HCT116 (cell line): ENCODE measurements at regions not wholly inside any gene's neighbourhood (a gene's known extent, or its start where the extent isn't known, plus 50 kb on each side); places are given as distances from the start of the nearest gene placed in this dataset.

ENCODE experiments used
- ATAC-seq: fragments of 200-7000 bp; cut with Tn5 transposase; 2 replicates; pipeline ENCODE4 v1.9.1; 2020; ENCODE audit warnings: mild to moderate bottlenecking, moderate library complexity
- BruUV-seq: library from RNA; stranded (reverse); fragments of 400-500 nt; replicated peaks from 2 replicates; lab custom pipeline; 2021; lab: Mats Ljungman, UMichigan
- CTCF ChIA-PET: fragments of 300-600 bp; sonication (Branson Sonifier 250); formaldehyde crosslinking; loops from one replicate; lab custom pipeline; 2021; ENCODE audit warnings: antibody characterized with exemption; lab: Charles Lee
- POLR2A ChIA-PET: fragments of 300-600, 350-600 bp; sonication (Branson Sonifier 250); formaldehyde crosslinking; loops from one replicate; lab custom pipeline; 2021; ENCODE audit warnings: antibody characterized with exemption; lab: Charles Lee
- RAD21 ChIA-PET, 2 experiments: fragments of 300-600 bp; sonication (Branson Sonifier 250); formaldehyde crosslinking; loops; one replicate each; lab custom pipeline; 2023; ENCODE audit warnings: low total read pairs in 2 of 2; ENCODE audit not compliant: uncharacterized antibody in 2 of 2, unreplicated experiment in 2 of 2, low non-redundant PET in 1 of 2; lab: Charles Lee
- DNase-seq: peaks from one replicate; pipeline ENCODE4 v3.0.0-alpha.2; 2010; ENCODE audit warnings: low read depth, low spot score
- H2AFZ ChIP-seq: fragments of 200-600 bp; shearing (Covaris generic), sonication (generic); 2 replicates; pipeline ENCODE4 v1.6.1; 2017; ENCODE audit warnings: low read depth, mixed run types, mixed read lengths, antibody characterized with exemption, low read length; ENCODE audit not compliant: poor library complexity, severe bottlenecking
- H3K27ac ChIP-seq: 2 replicates; pipeline ENCODE4 v1.5.1; 2012; ENCODE audit warnings: low read depth, low read length
- H3K27me3 ChIP-seq: fragments of 200-600 bp; sonication (generic); 2 replicates; pipeline ENCODE4 v1.6.1; 2016; ENCODE audit warnings: mixed run types, low read length, mixed read lengths; ENCODE audit not compliant: insufficient read depth
- H3K36me3 ChIP-seq, 2 experiments: fragments of 200-500 bp in 1 of 2; fragments of 200-600 bp in 1 of 2; sonication (Bioruptor generic) in 1 of 2; sonication (generic) in 1 of 2; 2 replicates each; pipeline versions ENCODE4 v1.5.1 to v1.6.1; 2014 to 2016; ENCODE audit warnings: low read length in 2 of 2, inconsistent platforms in 1 of 2, mixed read lengths in 1 of 2, mixed run types in 1 of 2; ENCODE audit not compliant: insufficient read depth in 2 of 2, control insufficient read depth in 1 of 2
- H3K4me1 ChIP-seq, 2 experiments: fragments of 200-600 bp in 1 of 2; sonication (generic) in 1 of 2; 2 replicates each; pipeline versions ENCODE4 v1.5.1 to v1.6.1; 2012 to 2017; ENCODE audit warnings: low read length in 2 of 2, inconsistent platforms in 1 of 2, mild to moderate bottlenecking in 1 of 2, mixed read lengths in 1 of 2, mixed run types in 1 of 2, moderate library complexity in 1 of 2; ENCODE audit not compliant: insufficient read depth in 2 of 2, control insufficient read depth in 1 of 2
- H3K4me2 ChIP-seq: fragments of 200-600 bp; sonication (generic); 2 replicates; pipeline ENCODE4 v1.6.1; 2017; ENCODE audit warnings: mixed run types, low read length, mixed read lengths
- H3K4me3 ChIP-seq, 2 experiments: fragments of 200-600 bp in 1 of 2; sonication (generic) in 1 of 2; replicated peaks in 1 of 2; 2 replicates each; pipeline ENCODE4 v1.5.1; 2011 to 2016; ENCODE audit warnings: low read length in 2 of 2, control low read depth in 1 of 2, low read depth in 1 of 2, mild to moderate bottlenecking in 1 of 2, mixed read lengths in 1 of 2, mixed run types in 1 of 2
- H3K79me2 ChIP-seq: fragments of 200-600 bp; sonication (generic); 2 replicates; pipeline ENCODE4 v1.6.1; 2017; ENCODE audit warnings: mild to moderate bottlenecking, mixed run types, low read length, moderate library complexity, mixed read lengths; ENCODE audit not compliant: insufficient read depth
- H3K9ac ChIP-seq: fragments of 200-600 bp; sonication (generic); 2 replicates; pipeline ENCODE4 v1.6.1; 2016; ENCODE audit warnings: low read length, mixed read lengths
- H3K9me2 ChIP-seq: fragments of 200-600 bp; sonication (generic), shearing (Covaris generic); 2 replicates; pipeline ENCODE4 v1.6.1; 2017; ENCODE audit warnings: mixed run types, mild to moderate bottlenecking, moderate library complexity; ENCODE audit not compliant: insufficient read depth
- H3K9me3 ChIP-seq, 2 experiments: fragments of 200-500 bp in 1 of 2; fragments of 200-600 bp in 1 of 2; sonication (Bioruptor generic) in 1 of 2; sonication (generic) in 1 of 2; 2 replicates each; pipeline ENCODE4 v1.6.1; 2014 to 2017; ENCODE audit warnings: low read length in 2 of 2, mixed read lengths in 2 of 2, inconsistent platforms in 1 of 2, low read depth in 1 of 2, mild to moderate bottlenecking in 1 of 2, mixed run types in 1 of 2, moderate library complexity in 1 of 2; ENCODE audit not compliant: control insufficient read depth in 1 of 2, insufficient read depth in 1 of 2
- H4K20me1 ChIP-seq: fragments of 200-600 bp; sonication (generic), shearing (Covaris generic); 2 replicates; pipeline ENCODE4 v1.6.1; 2017; ENCODE audit warnings: mixed run types, mild to moderate bottlenecking, moderate library complexity; ENCODE audit not compliant: insufficient read depth
- ELF1 ChIP-seq: IDR thresholded peaks from 2 replicates; pipeline ENCODE4 v1.6.1; 2012; ENCODE audit warnings: low read depth, borderline replicate concordance
- EZH2phosphoT487 ChIP-seq: fragments of 200-600 bp; IDR thresholded peaks from 2 replicates; pipeline ENCODE4 v1.6.1; 2018; ENCODE audit warnings: antibody characterized with exemption, borderline replicate concordance
- FOSL1 ChIP-seq: IDR thresholded peaks from 2 replicates; pipeline ENCODE4 v1.6.1; 2012; ENCODE audit warnings: low read depth
- JUND ChIP-seq: IDR thresholded peaks from 2 replicates; pipeline ENCODE4 v1.6.1; 2012
- SP1 ChIP-seq: IDR thresholded peaks from 2 replicates; pipeline ENCODE4 v1.6.1; 2012; ENCODE audit warnings: low read depth
- intact Hi-C: fragments of 100-400 bp; cut with micrococcal nuclease; formaldehyde crosslinking; loops from 2 replicates; pipeline ENCODE4 v1.10.0; 2022

DNA sequence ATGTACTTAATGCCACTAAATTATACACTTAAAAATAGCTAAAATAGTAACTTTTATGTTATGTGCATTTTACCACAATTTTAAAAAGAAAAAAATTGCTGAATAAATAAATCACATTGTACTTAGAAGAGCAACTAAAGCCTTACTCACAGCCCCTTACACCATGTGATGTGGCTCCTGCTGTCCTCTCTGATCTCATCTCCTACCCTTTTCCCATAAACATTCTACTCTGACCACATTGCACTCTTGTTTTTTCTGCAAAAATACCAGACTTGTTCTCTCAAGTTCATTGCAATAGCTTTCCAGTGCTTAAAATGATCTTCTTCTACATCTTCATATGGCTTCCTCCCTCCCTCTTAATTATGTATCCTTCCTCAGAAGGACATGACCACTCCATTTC, 268.4 kb downstream of the ELAVL2 start:
- no peaks in the 10 kb centered on the region for H4K20me1 ChIP-seq

DNA sequence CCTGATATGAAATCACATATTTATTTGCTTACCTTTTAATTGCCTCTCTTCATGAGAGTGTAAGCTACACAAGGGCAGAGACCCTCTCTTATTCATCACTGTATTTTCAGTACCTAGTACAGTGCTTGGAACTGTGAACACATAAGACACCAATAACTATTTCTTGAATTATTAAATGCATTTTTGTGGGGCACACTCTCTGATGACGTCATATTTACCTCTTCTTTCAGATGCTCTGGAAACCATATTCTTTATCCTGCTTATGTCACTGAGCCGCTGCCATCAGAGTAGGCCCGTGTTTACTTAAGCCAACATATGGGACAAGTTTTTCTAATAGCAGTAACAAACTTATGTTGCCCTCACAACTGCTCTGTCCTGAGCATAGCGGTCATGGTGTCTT, 266.5 kb downstream of the ELAVL2 start:
- no peaks in the 10 kb centered on the region for H3K4me1 ChIP-seq
- H4K20me1 ChIP-seq: no peaks in the 10 kb centered on the region
- no peaks in the 10 kb centered on the region for H3K27me3 ChIP-seq
- ATAC-seq: no peak
- ChIA-PET RAD21 (no interaction called here), CTCF (no interaction called here), POLR2A (no interaction called here)
- no peaks in the 10 kb centered on the region for H3K36me3 ChIP-seq
- H3K4me2 ChIP-seq: no peak overlapping the region
- no peaks in the 10 kb centered on the region for H3K9me2 ChIP-seq
- DNase-seq: no peak
- H3K79me2 ChIP-seq: no peaks in the 10 kb centered on the region
- H3K9ac ChIP-seq: no peak overlapping the region
- peaks cover 0 to 21% of the 10 kb centered on the region in 2 experiments; a peak in 2 of 4 replicates for H3K9me3 ChIP-seq
- no peak overlapping the region for H3K4me3 ChIP-seq
- intact Hi-C loops: no loop called here
- H2AFZ ChIP-seq: no peak overlapping the region
- TF ChIP-seq FOSL1: no peak
- TF ChIP-seq, all 23 proteins: peak for 0
- no TSS peak for BruUV-seq
- H3K27ac ChIP-seq: no peak overlapping the region

More for the DNA sequence above, 268.4 kb downstream of the ELAVL2 start:
- intact Hi-C loops: no loop called here
- Histone ChIP-seq H3K9ac (no peak overlapping the region), H3K9me2 (no peaks in the 10 kb centered on the region), H3K79me2 (no peaks in the 10 kb centered on the region), H3K36me3 (no peaks in the 10 kb centered on the region), H2AFZ (no peak overlapping the region), H3K27me3 (no peaks in the 10 kb centered on the region), H3K9me3 (peaks cover 0 to 20% of the 10 kb centered on the region in 2 experiments; a peak in 2 of 4 replicates), H3K4me1 (no peaks in the 10 kb centered on the region), H3K4me2 (no peak overlapping the region), H3K27ac (no peak overlapping the region), H3K4me3 (no peak overlapping the region)
- ChIA-PET RAD21 (no interaction called here), POLR2A (no interaction called here), CTCF (no interaction called here)
- DNase-seq: no peak
- no TSS peak for BruUV-seq
- TF ChIP-seq ELF1 (no peak), EZH2phosphoT487 (no peak), JUND (no peak), SP1 (no peak)
- no peak for ATAC-seq
